H1 (cell line): ENCODE measurements at regions not wholly inside any gene's neighbourhood (a gene's known extent, or its start where the extent isn't known, plus 50 kb on each side); places are given as distances from the start of the nearest gene placed in this dataset.

ENCODE experiments used
- CTCF ChIA-PET: fragments of 300-600 bp; sonication (Branson Sonifier 250); formaldehyde crosslinking; loops from one replicate; lab custom pipeline; 2021; ENCODE audit not compliant: partially characterized antibody; lab: Charles Lee
- POLR2A ChIA-PET: fragments of 300-600 bp; sonication (Branson Sonifier 250); formaldehyde crosslinking; loops from one replicate; lab custom pipeline; 2021; ENCODE audit warnings: inconsistent platforms; ENCODE audit not compliant: partially characterized antibody; lab: Charles Lee
- DNase-seq, 2 experiments: peaks; one replicate each; pipeline versions ENCODE4 v3.0.0 to v3.0.0-alpha.2; 2010 to 2022; ENCODE audit warnings: low spot score in 2 of 2, low read depth in 1 of 2, mixed read lengths in 1 of 2
- FAIRE-seq: peaks from 2 replicates; lab custom pipeline; 2011; peaks lifted over from hg19 to GRCh38; lab: Jason Lieb, UNC
- H2AFZ ChIP-seq: 2 replicates; pipeline ENCODE4 v1.8.1; 2012; ENCODE audit warnings: low read length, inconsistent platforms
- H2AK5ac ChIP-seq: 2 replicates; pipeline ENCODE4 v1.6.1; 2013; ENCODE audit warnings: low read depth, low read length
- H2BK120ac ChIP-seq: replicated peaks from 2 replicates; pipeline ENCODE3; 2013; ENCODE audit warnings: low read depth, low read length, inconsistent platforms
- H2BK12ac ChIP-seq: 2 replicates; pipeline ENCODE4 v1.6.1; 2013; ENCODE audit warnings: low read depth, low read length
- H2BK15ac ChIP-seq: 2 replicates; pipeline ENCODE4 v1.6.1; 2013; ENCODE audit warnings: low read length
- H2BK20ac ChIP-seq: 2 replicates; pipeline ENCODE4 v1.6.1; 2013; ENCODE audit warnings: low read length
- H2BK5ac ChIP-seq: 2 replicates; pipeline ENCODE4 v1.6.1; 2013; ENCODE audit warnings: low read depth, low read length
- H3K14ac ChIP-seq: 2 replicates; pipeline ENCODE4 v1.6.1; 2013; ENCODE audit warnings: inconsistent platforms; ENCODE audit not compliant: insufficient read length
- H3K18ac ChIP-seq: 2 replicates; pipeline ENCODE4 v1.6.1; 2013; ENCODE audit warnings: low read length; ENCODE audit errors: extremely low read depth
- H3K23ac ChIP-seq: 2 replicates; pipeline ENCODE4 v1.6.1; 2013; ENCODE audit warnings: inconsistent platforms; ENCODE audit not compliant: insufficient read length
- H3K23me2 ChIP-seq: 2 replicates; pipeline ENCODE4 v1.6.1; 2013; ENCODE audit warnings: low read depth, low read length
- H3K27ac ChIP-seq: 2 replicates; pipeline ENCODE4 v1.6.1; 2011; ENCODE audit warnings: low read depth, low read length, inconsistent platforms
- H3K27me3 ChIP-seq, 4 experiments: replicated peaks in 1 of 4; 1 replicate in 1 of 4; 2 replicates in 3 of 4; pipeline versions ENCODE4 v1.6.1 to v1.8.1; 2011 to 2013; ENCODE audit warnings: low read length in 3 of 4, mild to moderate bottlenecking in 3 of 4, inconsistent platforms in 2 of 4, mixed read lengths in 2 of 4, moderate library complexity in 1 of 4; ENCODE audit not compliant: control insufficient read depth in 3 of 4, insufficient read depth in 3 of 4; ENCODE audit errors: extremely low read depth in 1 of 4
- H3K36me3 ChIP-seq, 4 experiments: 2 replicates each; pipeline versions ENCODE4 v1.6.1 to v1.8.1; 2011 to 2013; ENCODE audit warnings: mild to moderate bottlenecking in 4 of 4, low read length in 3 of 4, moderate library complexity in 2 of 4, control low read depth in 1 of 4, inconsistent platforms in 1 of 4; ENCODE audit not compliant: insufficient read depth in 4 of 4, control insufficient read depth in 2 of 4
- H3K4ac ChIP-seq: replicated peaks from 2 replicates; pipeline ENCODE3; 2013; ENCODE audit warnings: low read length, low read depth, mixed read lengths, inconsistent platforms; ENCODE audit not compliant: insufficient read length
- H3K4me1 ChIP-seq, 4 experiments: replicated peaks in 1 of 4; 1 replicate in 1 of 4; 2 replicates in 3 of 4; pipeline versions ENCODE4 v1.6.1 to v1.8.1; 2011 to 2013; ENCODE audit warnings: low read length in 3 of 4, inconsistent platforms in 2 of 4, mixed read lengths in 1 of 4; ENCODE audit not compliant: insufficient read depth in 4 of 4, control insufficient read depth in 3 of 4
- H3K4me2 ChIP-seq, 2 experiments: 2 replicates each; pipeline versions ENCODE4 v1.6.1 to v1.8.1; 2011 to 2013; ENCODE audit warnings: low read depth in 2 of 2, low read length in 2 of 2, control low read depth in 1 of 2, inconsistent platforms in 1 of 2, mild to moderate bottlenecking in 1 of 2; ENCODE audit not compliant: insufficient read depth in 1 of 2
- H3K4me3 ChIP-seq, 4 experiments: fragments of 200-600, 300-600 bp in 1 of 4; sonication (generic), shearing (Covaris generic), sonication (Bioruptor Twin) in 1 of 4; 2 replicates each; pipeline versions ENCODE4 v1.5.1 to v1.8.1; 2011 to 2016; ENCODE audit warnings: low read length in 4 of 4, low read depth in 3 of 4, control low read depth in 2 of 4, inconsistent platforms in 2 of 4, mild to moderate bottlenecking in 2 of 4, mixed read lengths in 1 of 4, moderate library complexity in 1 of 4; ENCODE audit not compliant: insufficient read depth in 2 of 4; ENCODE audit errors: extremely low read depth in 1 of 4
- H3K56ac ChIP-seq: replicated peaks from 2 replicates; pipeline ENCODE3; 2013; ENCODE audit warnings: low read depth, mild to moderate bottlenecking, mixed read lengths, low read length, inconsistent platforms; ENCODE audit not compliant: insufficient read length
- H3K79me1 ChIP-seq: 2 replicates; pipeline ENCODE4 v1.6.1; 2013; ENCODE audit warnings: low read depth, low read length, control low read depth
- H3K79me2 ChIP-seq, 2 experiments: 2 replicates each; pipeline versions ENCODE4 v1.6.1 to v1.8.1; 2012 to 2013; ENCODE audit warnings: low read length in 2 of 2, mild to moderate bottlenecking in 2 of 2, inconsistent platforms in 1 of 2; ENCODE audit not compliant: insufficient read depth in 2 of 2, control insufficient read depth in 1 of 2
- H3K9ac ChIP-seq, 4 experiments: replicated peaks in 1 of 4; 1 replicate in 1 of 4; 2 replicates in 3 of 4; pipeline versions ENCODE4 v1.6.1 to v1.8.1; 2011 to 2013; ENCODE audit warnings: low read depth in 3 of 4, low read length in 3 of 4, control low read depth in 2 of 4, mild to moderate bottlenecking in 2 of 4, moderate library complexity in 2 of 4, inconsistent platforms in 1 of 4; ENCODE audit errors: extremely low read depth in 1 of 4
- H3K9me3 ChIP-seq, 2 experiments: 2 replicates each; pipeline versions ENCODE4 v1.6.1 to v1.8.1; 2012 to 2013; ENCODE audit warnings: mild to moderate bottlenecking in 2 of 2, moderate library complexity in 2 of 2, control low read depth in 1 of 2, inconsistent platforms in 1 of 2, low read depth in 1 of 2, low read length in 1 of 2, mixed read lengths in 1 of 2; ENCODE audit not compliant: insufficient read depth in 2 of 2
- H4K20me1 ChIP-seq, 2 experiments: replicated peaks in 1 of 2; 2 replicates each; pipeline versions ENCODE3 to v1.8.1; 2011 to 2013; ENCODE audit warnings: inconsistent platforms in 2 of 2, low read length in 2 of 2, mild to moderate bottlenecking in 1 of 2; ENCODE audit not compliant: insufficient read depth in 2 of 2, control insufficient read depth in 1 of 2
- H4K5ac ChIP-seq: 2 replicates; pipeline ENCODE4 v1.6.1; 2013; ENCODE audit warnings: low read length, low read depth, mixed read lengths, inconsistent platforms; ENCODE audit not compliant: insufficient read length
- H4K8ac ChIP-seq: 2 replicates; pipeline ENCODE4 v1.8.0; 2013; ENCODE audit warnings: mild to moderate bottlenecking, moderate library complexity, low read length, inconsistent platforms; ENCODE audit not compliant: insufficient read depth; ENCODE audit errors: extremely low read depth
- H4K91ac ChIP-seq: replicated peaks from 2 replicates; pipeline ENCODE3; 2013; ENCODE audit warnings: low read length, mixed read lengths, inconsistent platforms; ENCODE audit not compliant: insufficient read length
- BRCA1 ChIP-seq: IDR thresholded peaks from 2 replicates; pipeline ENCODE4 v1.6.1; 2012; ENCODE audit warnings: low read depth, low read length, improper control_type of control experiment
- CHD1 ChIP-seq: IDR thresholded peaks from 2 replicates; pipeline ENCODE4 v1.6.1; 2012; ENCODE audit warnings: low read depth, low read length, improper control_type of control experiment
- CREB1 ChIP-seq: IDR thresholded peaks from 2 replicates; pipeline ENCODE4 v1.6.1; 2012; ENCODE audit warnings: inconsistent platforms
- E2F6 ChIP-seq: IDR thresholded peaks from 2 replicates; pipeline ENCODE4 v1.6.1; 2012; ENCODE audit warnings: inconsistent platforms
- EP300 ChIP-seq, 2 experiments: IDR thresholded peaks; 1 replicate in 1 of 2; 2 replicates in 1 of 2; pipeline ENCODE4 v1.6.1; 2011 to 2012; ENCODE audit warnings: low read depth in 2 of 2, low read length in 2 of 2, mild to moderate bottlenecking in 2 of 2, borderline replicate concordance in 1 of 2, inconsistent platforms in 1 of 2, moderate library complexity in 1 of 2
- FOSL1 ChIP-seq: IDR thresholded peaks from 2 replicates; pipeline ENCODE4 v1.6.1; 2011; ENCODE audit warnings: mild to moderate bottlenecking, low read depth, low read length, moderate library complexity; ENCODE audit not compliant: insufficient read depth
- HDAC6 ChIP-seq: IDR thresholded peaks from one replicate; pipeline ENCODE4 v1.7.1; 2012; ENCODE audit warnings: low read depth, mild to moderate bottlenecking, inconsistent platforms, low read length, moderate library complexity
- NRF1 ChIP-seq: IDR thresholded peaks from 2 replicates; pipeline ENCODE4 v1.6.1; 2011; ENCODE audit warnings: mild to moderate bottlenecking, low read depth, low read length, improper control_type of control experiment
- RBBP5 ChIP-seq: IDR thresholded peaks from 2 replicates; pipeline ENCODE4 v1.7.1; 2012; ENCODE audit warnings: low read depth, mild to moderate bottlenecking, inconsistent platforms, low read length, moderate library complexity, borderline replicate concordance
- SIRT6 ChIP-seq: IDR thresholded peaks from one replicate; pipeline ENCODE4 v1.7.1; 2012; ENCODE audit warnings: low read length, inconsistent platforms
- SP4 ChIP-seq: IDR thresholded peaks from 2 replicates; pipeline ENCODE4 v1.6.1; 2012; ENCODE audit warnings: low read length, inconsistent platforms
- WGBS, 2 experiments: shearing (Covaris generic) in 1 of 2; methylation state at CpG; one replicate each; pipeline versions ENCODE4 v1.1.6 to v1.1.7; 2013 to 2015; ENCODE audit warnings: low lambda C conversion rate in 2 of 2, mixed read lengths in 2 of 2, inconsistent platforms in 1 of 2, low coverage in 1 of 2, missing lambda C conversion rate in 1 of 2; ENCODE audit not compliant: insufficient replicate concordance in 2 of 2, insufficient coverage in 1 of 2, insufficient read length in 1 of 2; ENCODE audit errors: extremely low coverage in 1 of 2, missing lambda C conversion rate in 1 of 2; 5-methylcytosine and 5-hydroxymethylcytosine counted together

- Histone ChIP-seq H2AFZ (peak overlapping the region; percentile 93), H3K23ac (no peak overlapping the region), H3K18ac (peak overlapping the region; percentile 68; the same call in 1 of the 2 replicates), H3K9ac (no peak overlapping the region), H3K56ac (no peak overlapping the region), H2AK5ac (no peak overlapping the region), H4K20me1 (no peaks in the 10 kb centered on the region), H4K91ac (peak overlapping the region; percentile 58), H3K4me1 (peaks cover 12 to 21% (median 17%) of the 10 kb centered on the region in 4 experiments), H4K8ac (peak overlapping the region; percentile 72), H2BK12ac (peak overlapping the region; percentile 51; the same call in 1 of the 2 replicates), H3K4ac (no peak overlapping the region), H2BK5ac (peak overlapping the region; percentile 32; the same call in 1 of the 2 replicates), H2BK20ac (no peak overlapping the region), H4K5ac (no peak overlapping the region), H2BK120ac (peak overlapping the region; percentile 47), H2BK15ac (no peak overlapping the region), H3K36me3 (no peaks in the 10 kb centered on the region; a peak in 1 of 8 replicates), H3K79me1 (no peaks in the 10 kb centered on the region), H3K27ac (no peak overlapping the region), H3K79me2 (no peaks in the 10 kb centered on the region), H3K9me3 (no peaks in the 10 kb centered on the region), H3K4me2 (0 out of 4 replicates have a peak overlapping the region, but pooled peaks of 1 of the 2 experiments have one; percentile 10), H3K23me2 (peaks cover 2% of the 10 kb centered on the region), H3K4me3 (no peak overlapping the region), H3K27me3 (no peaks in the 10 kb centered on the region), H3K14ac (no peak overlapping the region)
- TF ChIP-seq SP4, result no peak
- TF ChIP-seq E2F6, result no peak
- no peak for TF ChIP-seq NRF1
- no peak for TF ChIP-seq RBBP5
- TF ChIP-seq CHD1, result no peak
- no peak for TF ChIP-seq CREB1
- TF ChIP-seq FOSL1, result no peak
- no peak for TF ChIP-seq BRCA1
- TF ChIP-seq HDAC6, result no peak
- no peak for TF ChIP-seq EP300 (IDR thresholded peaks at IDR 0.05; ENCODE audit: borderline replicate concordance in 1 of 2, low read depth in 2 of 2, low read length in 2 of 2)
- TF ChIP-seq SIRT6, result no peak
- ChIA-PET CTCF (interaction anchor here (0.6 to 1.0 kb wide), 2 partner anchors 139 to 314 kb away, joined by 3 to 4 read pairs; no protein-coding TSS in a partner anchor), POLR2A (no interaction called here)
- DNase-seq (no peak), FAIRE-seq (peak; percentile 72)
- WGBS, 2 experiments, result 69% methylated on average over 15 of the region's 15 CpGs; no CpG with 5 or more reads in 1 of the 2 experiments
Observed at GRCh38 chr5:158313733-158314464, 455.0 kb upstream of the CLINT1 start.
